HG03135 (cell line): ENCODE measurements at regions not wholly inside any gene's neighbourhood (a gene's known extent, or its start where the extent isn't known, plus 50 kb on each side); places are given as distances from the start of the nearest gene placed in this dataset.
"Not testable (repeated sequence)": the region's sequence is repeated elsewhere in the genome, so short reads cannot be mapped to it uniquely, and the experiment has no call there.

Experiments
- ATAC-seq: cut with Tn5 transposase; IDR thresholded peaks from one replicate; pipeline ENCODE4 v1.9.1; 2021; ENCODE audit warnings: mild to moderate bottlenecking, moderate library complexity; ENCODE audit not compliant: unreplicated experiment

DNA sequence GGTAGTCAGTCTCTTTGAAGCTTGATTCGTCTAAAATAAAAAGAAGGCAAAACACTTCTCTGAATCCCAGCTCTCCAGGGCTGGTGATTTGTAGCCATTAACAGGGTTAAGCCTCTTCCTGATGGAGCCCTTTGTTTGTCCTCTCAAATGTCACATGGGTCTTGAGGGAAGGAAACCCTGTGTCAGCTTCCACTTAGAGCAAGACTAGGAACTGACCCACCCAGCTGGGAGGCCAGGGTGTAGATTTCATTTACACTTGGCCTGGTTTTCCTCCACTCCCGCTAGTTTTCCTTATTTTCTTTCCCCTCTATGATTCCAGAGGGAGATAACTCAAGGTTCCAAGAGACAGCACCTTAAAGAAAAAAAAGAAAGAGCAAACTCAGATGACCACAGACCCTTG is 230.5 kb upstream of the EGLN3 start:
- no peak for ATAC-seq

DNA sequence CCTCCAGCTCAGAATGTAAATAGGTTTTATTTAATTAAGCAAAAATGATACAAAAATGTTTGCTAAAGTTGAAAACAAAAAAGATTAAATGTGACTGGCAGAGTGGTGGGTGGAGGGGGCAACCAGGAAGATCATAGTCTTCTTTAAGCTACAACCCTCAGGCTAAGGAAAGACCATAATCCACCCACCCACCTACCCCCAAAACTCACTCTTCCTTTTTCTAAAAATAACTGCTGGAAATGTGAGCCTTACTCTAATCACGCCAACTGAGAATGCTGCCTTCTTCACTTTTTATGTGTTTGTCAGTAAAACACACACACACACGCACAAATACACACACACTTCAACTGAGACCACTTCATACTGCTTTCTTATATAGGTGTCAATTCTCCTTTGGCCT is 230.0 kb upstream of the EGLN3 start:
- no peak for ATAC-seq

GRCh38 chr14:34180434-34180833 is 229.6 kb upstream of the EGLN3 start:
- no peak for ATAC-seq

DNA sequence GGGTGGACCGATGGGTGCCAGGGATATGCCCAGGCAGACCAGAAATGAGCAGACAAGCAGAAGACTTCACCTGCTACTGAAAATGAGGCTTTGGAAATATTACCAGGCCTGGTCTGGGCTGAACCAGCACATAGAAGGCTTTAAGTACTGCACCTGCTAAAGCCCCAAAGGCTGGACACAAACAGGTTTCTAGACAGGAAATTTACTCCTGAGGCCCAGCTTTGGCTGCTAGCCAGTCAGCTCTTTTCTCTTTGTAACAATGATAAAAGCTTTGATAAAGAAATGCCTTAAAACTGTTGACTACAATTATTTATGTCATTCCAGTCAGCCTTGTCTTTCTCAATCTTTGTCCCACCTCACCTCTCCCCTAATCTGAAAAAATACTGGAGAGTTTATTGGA is 228.9 kb upstream of the EGLN3 start:
- no peak for ATAC-seq

DNA sequence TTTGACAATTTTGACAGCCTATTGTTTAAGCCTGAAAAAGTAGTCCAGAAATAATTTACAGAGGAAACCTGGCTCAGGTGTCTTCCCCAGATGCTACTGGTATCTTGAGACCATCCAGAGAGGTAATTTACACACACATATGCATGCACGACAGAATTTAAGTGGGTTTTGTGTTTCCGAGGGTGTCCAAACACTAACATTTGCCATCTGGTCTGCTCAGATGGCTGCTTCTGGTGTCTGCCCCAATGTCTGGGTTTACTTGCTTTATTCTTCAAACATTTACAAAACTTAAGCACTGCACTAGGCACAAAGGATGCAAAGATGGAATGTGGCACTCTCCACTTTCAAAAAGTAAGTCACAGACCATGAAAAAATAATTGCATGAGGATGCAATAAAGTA is 226.6 kb upstream of the EGLN3 start:
- no peak for ATAC-seq

GRCh38 chr14:34175574-34175973 is 224.7 kb upstream of the EGLN3 start:
- no peak for ATAC-seq

GRCh38 chr14:34174973-34175372 is 224.1 kb upstream of the EGLN3 start:
- ATAC-seq: no peak

DNA sequence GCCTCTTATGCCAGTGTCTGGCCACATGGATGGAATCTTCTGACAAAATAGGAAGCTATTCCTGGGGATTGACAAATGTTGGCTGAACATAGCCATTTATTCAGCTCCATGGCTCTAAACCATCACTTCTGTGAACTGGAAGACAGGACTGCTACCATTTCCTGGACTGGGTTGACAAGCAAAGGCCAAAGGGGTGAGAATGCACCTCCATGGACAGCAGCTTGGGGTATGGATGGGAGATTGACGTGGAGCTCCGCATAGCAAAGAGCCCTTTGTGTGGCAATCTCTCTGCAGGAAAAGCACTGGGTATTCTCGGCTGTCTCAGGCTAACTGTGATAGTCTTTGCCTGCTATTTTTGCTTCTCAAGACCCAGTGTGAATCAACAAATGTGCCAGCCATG is 223.0 kb upstream of the EGLN3 start:
- no peak for ATAC-seq

GRCh38 chr14:34172550-34173368 is 221.9 kb upstream of the EGLN3 start:
- ATAC-seq: no peak

DNA sequence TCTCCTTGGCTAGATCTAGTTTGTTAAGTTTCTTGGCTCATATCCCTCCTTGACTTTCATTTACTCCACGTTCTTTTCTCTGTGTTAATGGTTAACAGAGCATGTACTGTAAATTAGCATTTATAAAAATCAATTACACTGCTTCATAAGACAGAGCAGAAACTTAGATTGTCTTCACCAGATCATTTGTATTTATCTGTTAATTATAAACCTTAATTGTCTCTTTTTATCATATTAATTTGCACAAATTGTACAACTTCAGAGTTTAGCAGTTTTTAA is 221.2 kb upstream of the EGLN3 start:
- ATAC-seq: no peak

DNA sequence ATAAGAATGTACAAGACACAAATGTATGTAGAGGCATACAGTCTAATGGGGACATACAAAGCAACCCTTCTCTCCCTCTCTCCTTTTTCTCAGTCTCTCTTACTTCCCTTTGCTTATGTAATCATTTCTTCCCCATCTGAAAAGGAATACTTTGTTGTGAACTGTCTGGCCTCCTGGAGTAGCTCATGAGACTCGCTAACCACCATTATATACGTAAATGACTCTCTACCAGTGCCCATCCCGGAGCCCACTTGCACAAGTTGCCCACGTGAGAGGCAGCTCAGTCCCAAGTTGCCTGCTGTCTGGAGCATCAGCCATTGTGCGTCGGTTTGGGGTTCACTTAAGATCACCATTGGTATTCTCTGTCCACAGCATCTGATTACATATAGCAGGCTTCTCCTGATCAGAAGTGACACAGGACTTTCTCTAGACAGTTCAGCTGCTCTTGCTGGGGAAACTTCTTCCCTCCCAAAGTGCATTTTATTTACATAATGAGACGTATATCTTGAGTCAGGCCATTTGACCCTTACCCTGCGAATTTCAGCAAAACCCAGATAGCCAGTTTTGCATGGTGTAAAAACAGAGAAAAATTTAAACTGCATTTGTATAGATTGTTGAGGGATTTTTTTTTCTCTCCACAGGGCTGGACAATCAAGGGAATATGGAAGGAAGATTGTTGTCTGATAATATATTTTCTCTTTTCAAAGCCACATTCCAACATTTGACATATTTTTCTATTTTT is 220.7 kb upstream of the EGLN3 start:
- no peak for ATAC-seq

DNA sequence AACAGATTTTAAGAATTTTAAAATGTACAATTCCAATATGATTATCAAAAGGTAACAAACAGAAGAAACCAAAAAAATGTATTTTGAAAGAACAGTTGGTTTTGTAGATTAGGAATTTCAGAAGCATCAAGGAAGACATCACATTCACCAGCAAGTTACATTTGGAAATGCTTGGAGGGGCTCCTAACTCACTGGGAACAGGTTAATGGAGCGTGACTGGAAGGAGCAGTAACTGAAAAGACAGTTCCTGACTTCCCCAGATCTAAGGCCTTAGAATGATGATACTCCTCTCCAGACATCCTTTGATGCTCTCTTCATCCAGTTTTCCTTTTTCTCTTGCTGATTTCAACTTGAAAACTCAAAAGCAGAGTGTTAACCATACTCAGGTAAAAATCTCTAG is 220.0 kb upstream of the EGLN3 start:
- no peak for ATAC-seq

GRCh38 chr14:34169561-34169960 is 218.7 kb upstream of the EGLN3 start:
- ATAC-seq: no peak

- no peak for ATAC-seq
These were observed 217.8 kb upstream of the EGLN3 start for GRCh38 chr14:34168656-34169055.

GRCh38 chr14:34165847-34166350 is 215.0 kb upstream of the EGLN3 start:
- no peak for ATAC-seq

DNA sequence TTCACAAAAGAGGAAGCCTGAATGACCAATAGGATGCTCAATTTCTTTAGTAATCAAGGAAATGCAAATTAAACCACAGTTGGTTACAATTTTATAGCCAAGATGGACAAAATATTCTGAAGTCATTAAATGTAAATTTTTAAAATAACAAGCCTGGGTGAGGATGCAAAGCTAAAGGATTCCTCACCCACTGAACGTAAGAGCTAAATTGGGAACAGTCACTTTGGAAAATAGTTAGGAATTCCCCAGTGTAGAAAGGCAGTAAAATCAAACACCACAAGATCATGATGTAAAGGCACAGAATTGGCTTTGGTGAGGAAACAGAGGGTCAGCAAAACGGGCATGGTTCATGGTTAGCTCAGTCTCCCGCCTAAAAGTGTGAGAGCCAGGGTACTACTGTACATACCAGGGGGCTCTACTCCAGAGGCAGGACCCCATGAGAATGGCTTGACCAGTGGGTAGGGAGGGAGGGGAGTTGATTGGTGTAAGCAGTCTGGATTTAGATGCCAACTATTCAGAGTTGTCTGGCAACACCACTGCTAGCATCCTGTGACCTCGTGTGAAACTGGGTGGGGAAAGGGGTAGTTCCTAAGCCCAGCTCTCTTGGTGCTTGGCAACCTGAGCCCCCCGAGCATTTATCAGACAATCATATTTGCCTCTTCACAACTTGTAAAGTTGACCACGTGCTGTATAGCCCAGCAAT is 213.4 kb upstream of the EGLN3 start:
- no peak for ATAC-seq

DNA sequence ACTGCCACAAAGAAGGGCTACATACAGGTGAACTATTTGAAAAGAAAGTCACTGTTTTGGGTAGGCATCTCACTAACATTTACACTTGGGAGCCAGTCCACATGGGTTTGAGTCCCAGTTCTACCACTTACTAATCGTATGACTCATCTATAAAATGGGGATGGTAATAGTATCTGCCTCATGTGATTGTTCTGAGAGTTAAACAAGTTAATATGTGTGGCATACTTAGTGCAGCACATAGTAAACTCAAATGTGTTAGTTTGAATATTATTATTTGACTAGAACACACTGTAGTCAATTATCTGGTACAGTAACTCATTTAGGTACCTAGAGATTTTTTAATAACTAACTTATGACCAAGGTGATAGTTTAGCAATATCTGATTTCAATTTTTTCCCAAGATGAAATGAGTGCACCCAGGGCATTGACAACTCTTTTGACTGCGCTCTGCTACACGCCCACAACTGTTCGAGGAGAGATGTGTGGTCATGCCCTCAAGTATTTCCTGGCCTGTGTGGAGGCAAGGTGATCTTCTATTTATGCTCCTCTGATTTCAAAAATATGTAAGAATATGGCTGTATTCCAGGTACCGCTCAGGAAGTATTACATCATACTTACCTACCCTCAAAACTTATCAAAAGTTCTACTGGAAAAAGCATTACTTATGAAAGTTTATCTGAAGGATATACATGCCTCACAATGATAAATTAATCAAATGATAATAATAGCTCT is 210.6 kb upstream of the EGLN3 start:
- no peak for ATAC-seq

DNA sequence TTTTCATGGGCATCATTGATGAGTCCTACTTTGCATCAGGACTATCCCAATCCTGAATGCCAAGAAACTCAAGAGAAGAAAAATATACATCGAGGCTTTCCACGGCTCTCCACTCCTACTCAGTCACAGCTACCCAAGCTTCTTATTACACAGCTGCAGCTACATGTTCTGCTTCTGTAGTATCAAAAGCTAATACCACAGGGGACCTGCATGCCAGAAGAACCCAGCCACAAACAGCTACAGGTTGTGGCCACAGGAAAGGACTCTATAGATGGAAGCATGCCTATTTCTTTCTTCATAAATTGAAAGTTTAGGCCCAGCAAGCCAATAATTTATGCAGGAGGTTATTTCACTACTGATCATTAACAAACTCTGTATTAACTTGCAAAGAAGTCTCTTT is 209.7 kb upstream of the EGLN3 start:
- no peak for ATAC-seq

DNA sequence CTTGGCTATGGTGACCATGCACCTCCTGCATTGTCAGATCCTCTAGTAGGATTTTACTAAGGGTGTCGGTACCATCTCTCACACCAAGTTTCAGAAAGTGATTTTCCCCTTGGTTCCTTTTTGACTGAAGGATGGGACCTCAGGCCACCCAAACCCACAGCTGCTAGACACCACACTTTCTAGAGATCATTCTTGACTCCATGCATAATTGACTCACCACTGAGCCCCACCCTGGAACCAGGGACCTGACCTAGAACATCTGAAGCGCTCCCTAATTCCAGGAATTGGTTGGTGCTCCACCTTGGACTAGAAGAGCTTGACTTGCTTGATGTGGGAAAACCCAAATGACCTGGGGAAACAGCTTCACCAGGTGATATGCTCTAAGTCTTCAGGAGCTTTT is 206.8 kb upstream of the EGLN3 start:
- no peak for ATAC-seq

DNA sequence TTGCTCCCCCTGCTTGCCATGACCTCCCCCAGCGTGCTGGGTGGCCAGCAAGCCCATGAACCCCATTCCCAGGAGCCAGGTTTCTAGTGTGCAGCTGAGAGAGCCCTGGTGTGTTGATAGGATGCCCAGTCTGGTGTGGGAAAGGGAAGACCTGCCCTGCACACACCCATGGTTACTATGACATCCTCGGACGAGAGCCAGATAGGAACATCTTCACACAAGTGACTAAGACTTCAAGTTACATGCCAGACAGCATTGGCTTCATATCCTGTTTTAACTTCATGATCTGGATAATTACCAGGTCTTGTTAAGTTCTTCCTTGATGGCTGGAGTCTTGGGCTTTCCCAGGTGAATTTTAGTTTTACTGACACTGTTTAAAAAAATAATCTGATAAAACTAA is 196.6 kb upstream of the EGLN3 start:
- ATAC-seq: no peak

DNA sequence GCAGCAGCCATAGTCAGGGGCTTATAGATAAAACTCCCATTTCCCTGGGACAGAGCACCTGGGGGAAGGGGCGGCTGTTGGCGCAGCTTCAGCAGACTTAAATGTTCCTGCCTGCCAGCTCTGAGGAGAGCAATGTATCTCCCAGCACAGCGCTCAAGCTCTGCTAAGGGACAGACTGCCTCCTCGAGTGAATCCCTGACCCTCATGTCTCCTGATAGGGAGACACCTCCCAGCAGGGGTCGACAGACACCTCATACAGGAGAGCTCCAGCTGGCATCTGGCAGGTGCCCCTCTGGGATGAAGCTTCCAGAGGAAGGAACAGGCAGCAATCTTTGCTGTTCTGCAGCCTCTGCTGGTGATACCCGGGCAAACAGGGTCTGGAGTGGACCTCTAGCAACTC is 189.3 kb upstream of the EGLN3 start:
- ATAC-seq: not testable (repeated sequence)
